Fibroblast of the conjunctiva (primary cell): ENCODE measurements at regions not wholly inside any gene's neighbourhood (a gene's known extent, or its start where the extent isn't known, plus 50 kb on each side); places are given as distances from the start of the nearest gene placed in this dataset.

Experiments
- DNase-seq: peaks from one replicate; pipeline ENCODE4 v3.0.0-alpha.2; 2010; ENCODE audit warnings: low read depth

DNA sequence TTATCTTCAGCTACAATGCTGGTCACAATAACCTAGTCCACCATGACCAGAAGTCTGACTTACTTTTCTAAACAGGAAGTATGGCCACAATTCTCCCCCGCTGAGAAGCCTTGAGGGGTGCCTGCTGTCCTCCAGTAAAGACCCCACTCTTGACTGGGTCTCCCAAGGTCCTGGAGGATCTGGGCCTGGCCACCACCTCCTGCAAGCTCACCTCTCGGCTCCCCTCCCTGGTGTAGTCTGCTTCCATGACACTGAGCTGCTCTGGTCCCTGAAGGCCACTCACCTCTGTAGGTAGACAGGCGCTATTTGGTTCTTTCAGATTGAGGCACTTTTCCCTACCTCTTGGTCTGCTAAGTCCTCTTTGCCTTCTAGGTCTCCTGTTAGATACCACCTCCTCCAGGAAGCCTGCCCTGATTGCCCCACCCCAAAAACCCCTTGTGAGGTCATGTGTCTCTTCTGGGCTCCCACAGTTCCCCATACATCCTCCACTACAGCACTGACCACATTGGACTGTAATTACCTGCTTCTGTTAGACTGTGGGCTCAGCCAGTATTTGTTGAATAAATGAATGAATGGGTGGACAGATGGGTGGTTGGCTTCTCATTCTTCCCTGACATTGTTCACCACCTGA is 62.6 kb upstream of the IER5L start:
- no peak for DNase-seq

DNA sequence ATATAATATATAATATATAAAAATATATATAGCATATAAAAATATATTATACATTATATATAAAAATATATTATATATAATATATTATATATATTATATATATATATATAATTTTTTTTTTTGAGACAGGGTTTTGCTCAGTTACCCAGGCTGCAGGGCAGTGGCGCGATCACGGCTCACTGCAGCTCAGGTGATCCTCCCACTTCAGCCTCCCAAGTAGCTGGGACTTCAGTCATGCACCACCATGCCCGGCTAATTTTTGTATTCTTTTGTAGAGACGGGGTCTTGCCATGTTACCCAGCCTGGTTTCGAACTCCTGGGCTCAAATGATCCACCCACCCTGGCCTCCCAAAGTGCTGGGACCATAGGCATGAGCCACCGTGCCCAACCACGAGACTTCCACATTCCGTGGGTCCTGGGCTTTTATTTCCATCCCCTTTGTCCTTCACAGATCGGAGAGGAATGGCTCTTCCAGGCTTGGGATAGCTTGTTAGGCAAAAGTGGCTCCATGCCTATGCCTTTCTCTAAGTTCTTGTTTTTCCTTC is 62.0 kb upstream of the IER5L start:
- no peak for DNase-seq

DNA sequence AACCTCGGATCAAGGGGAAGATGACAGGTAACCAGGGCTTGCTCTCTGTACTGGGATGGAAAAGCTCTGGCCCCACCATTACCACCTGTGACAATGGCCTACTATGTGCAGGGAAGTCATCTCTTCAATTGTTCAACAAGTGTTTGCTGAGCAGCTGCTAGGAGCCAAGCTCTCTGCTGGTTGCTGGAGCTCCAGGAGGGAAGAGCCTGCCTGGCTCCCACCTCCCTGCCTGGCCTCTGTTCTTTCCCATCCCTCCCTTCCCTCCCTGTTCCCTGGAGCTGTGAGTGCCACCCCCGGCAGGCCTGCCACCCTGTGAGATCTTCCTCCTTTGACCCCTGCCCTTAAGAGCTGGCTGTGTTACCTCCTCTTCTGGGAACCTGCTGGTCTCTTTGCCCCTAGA is 59.7 kb upstream of the IER5L start:
- no peak for DNase-seq

DNA sequence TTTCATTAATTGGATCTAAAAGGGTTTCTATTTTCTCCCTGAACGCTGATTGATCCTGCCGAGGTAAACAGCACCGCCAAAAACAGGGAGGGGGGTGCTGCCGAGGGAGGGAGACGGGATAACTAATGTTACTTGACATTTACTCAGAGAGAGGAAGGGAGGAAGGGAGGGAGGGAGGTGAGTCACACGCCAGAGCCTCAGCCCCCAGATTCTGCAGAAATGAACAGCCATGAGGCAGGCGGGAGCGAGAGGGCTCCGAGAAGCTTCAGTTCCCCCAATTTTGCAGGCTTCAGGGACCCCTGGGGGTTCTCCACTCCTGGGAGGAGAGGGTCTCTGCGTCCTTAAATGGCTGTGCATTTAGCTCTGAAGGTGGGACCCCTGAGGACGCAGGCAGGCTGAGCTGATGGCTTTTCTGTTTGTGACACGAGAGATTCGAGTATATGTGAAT is 59.1 kb upstream of the IER5L start:
- DNase-seq, result peak; percentile 40

DNA sequence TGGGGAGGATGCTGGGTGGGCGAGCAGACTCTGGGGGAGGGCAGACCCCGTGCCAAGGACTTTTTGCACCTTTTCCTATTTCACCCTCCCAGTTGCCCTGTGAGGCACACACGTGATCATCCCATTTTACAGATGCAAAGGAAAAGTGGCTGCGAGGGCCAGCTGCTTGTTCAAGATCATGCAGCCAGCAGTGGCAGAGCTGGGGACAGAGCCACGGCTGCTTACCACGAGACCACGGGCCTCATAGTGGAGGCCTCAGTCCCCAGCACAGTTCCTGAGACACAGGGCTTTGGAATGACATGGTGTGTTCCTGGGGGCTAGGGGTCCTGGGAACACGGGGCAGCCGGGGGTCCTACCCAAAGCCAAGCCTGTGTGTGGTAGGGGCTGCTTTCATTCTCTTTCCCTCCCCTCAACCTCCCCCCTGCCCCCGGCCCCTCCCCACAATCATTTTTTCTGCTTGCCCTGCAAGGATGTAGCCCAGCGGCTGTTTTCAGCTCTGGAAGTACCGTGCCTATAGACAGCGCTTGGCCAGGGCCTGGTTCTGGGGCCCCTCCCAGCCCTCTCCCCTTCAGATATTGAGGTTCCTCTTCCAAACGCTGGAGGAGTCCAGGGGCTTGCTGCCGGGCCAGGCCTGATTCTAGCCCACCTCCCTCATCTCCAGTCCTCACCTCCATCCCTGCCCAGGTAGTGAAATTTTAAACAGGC is 58.5 kb upstream of the IER5L start:
- no peak for DNase-seq

DNA sequence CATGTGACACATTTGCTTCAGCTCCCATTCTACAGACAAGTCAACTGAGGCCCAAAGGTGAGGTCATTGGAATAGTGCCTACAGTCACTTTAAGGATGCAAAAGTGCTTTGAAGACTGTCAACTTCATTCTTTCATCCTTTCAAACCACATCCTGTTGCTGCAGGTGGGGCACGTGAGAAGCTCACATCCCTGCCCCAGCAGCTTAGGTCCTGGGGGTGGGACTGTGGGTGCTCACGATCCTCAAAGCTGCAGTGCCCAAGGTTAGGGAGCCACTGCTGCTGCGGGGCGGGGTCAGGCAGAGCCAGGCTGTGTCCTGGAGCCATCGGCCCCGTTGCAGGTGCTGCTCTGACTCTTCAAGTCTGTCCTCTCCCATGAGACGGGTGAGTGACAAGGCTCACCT is 57.9 kb upstream of the IER5L start:
- DNase-seq, result no peak

DNA sequence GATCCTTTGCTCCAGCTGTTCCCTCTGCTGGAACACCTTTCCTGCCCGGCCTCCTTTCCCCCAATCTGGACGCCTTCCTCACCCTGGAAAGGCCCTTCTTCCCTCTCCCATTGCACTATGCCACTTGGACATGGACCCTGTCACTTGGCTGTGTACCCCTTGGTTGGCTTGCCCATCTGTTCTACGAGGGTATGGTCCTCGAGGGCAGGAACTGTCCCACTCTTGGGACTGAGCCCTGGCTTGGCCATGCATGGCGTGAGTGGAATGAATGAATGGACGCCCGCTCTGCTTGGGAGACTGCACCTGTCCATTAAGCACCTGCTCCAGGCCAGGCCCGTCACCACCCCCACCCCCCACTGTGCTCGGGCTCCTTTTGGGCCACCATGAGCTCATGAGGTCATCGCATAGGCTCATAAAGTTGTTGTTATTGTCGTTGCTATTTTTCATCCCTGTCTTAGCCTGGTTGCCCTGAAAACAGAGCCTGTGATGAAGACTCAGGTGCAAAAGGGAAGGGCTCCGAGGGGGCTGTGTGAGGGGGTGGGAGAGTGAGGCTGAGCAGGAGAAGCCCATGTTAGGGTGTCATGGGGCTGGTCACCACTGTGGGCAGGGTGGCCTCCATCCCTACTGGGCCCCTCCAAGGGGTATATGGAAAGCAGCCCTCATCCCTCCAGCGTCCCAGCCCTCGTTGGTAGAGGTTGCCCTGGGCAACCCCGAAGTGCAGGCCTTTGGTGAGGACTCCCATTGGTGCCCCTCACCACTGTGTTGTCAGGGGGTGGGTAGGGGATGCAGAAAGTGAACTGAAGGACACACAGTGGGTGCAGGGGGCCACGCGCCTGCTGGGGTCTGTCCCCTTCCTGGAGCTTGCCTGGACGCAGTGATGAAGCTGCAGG is 57.2 kb upstream of the IER5L start:
- DNase-seq, result no peak

DNA sequence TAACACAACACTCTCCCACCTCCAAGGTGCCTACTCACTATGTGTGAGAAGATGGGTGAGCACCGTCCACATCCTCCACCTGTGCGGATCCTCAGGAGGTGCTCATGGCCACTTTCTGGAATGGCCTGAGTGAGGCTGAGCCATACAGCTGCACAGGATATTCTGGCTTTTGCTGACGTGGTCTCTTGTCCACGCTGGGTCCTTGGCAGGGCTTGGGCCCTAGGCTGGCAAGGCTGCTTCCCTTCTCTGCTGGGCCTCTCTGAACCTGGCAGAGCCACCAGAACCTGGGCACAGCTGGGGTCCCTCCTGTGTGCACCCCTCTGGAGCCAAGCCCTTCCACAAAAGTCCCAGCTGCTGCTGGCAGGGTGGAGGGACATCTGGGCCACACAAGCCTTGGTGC is 56.4 kb upstream of the IER5L start:
- no peak for DNase-seq

DNA sequence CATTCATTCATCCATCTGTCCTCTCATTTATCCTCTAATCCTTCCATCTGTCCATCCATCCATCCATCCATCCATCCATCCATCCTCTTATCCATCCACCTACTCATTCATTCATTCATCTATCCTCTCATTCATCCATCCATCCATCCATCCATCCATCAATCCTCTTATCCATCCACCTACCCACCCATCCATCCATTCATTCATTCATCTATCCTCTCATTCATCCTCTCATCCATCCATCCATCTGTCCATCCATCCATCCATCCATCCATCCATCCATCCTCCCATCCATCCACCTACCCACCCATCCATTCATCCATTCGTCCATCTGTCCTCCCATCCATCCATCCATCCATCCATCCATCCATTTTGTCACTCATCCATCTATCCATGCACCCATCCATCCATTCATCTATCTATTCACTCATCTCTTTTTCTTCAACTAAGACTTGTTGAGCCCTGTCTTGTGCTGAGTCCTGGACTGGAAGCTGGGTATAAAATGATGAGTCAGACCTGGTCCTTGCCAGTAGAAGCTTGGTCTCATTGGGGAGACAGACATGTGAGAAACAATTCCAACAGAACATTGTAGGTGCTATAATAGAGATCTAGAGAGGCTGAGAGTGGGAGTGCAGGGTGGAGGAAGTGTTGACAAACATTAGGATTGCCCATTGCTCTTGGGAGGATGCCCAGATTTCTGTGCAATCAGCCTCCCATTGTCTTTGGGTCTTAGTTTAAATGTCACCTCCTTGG is 55.0 kb upstream of the IER5L start:
- no peak for DNase-seq

DNA sequence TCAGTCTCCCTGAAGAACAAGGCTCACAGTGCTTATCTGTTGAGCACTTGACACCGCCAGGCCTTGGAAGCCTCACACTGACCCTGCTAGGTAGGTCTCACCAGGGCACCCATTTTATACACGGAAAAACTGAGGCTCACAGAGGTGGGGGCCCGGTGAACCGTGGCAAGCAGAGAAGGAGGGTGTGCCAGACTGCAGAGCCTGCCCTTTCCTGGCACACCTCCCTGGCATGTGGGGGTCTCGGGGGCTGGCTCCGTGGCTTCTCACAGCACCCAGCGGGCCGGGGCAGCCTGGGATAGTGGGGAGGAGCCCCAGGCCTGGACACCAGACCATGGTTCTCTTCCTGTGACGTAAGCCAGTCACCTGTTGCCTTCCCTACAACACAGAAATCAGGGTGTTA is 53.7 kb upstream of the IER5L start:
- DNase-seq, result no peak

DNA sequence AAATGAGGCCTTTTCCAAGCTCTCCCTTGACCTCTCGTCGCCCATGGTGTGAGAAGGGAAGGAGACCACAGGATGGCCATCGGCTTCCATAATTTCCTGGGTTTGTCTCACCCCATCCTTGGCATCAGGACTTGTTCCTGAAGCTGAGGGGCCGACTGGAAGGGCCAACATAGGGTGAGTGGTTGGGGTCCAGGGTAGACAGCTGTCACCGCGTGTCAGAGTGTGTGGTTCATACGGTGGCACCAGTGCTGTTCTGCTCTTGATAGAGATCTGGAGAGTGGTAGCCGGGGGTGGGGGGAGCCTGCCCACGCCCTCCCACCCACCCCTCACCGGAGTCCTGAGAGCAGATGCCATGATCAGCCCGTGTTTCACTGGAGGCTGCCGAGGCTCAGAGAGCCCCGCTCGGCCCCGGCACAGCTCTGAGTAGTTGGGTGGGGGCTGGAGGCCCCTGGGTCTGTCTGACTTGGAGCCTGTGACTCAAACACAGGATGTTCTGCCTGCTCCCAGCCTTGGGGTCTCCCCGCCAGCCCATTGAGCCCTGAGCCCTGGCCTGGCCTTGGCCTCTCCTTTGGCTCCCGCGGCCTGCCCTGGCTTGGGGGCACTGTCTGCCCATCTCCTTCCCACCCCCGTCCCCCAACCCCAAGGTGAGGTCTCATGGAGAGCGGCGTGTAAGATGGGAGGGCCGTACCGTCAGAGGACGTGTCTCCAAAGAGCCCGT is 53.1 kb upstream of the IER5L start:
- no peak for DNase-seq

DNA sequence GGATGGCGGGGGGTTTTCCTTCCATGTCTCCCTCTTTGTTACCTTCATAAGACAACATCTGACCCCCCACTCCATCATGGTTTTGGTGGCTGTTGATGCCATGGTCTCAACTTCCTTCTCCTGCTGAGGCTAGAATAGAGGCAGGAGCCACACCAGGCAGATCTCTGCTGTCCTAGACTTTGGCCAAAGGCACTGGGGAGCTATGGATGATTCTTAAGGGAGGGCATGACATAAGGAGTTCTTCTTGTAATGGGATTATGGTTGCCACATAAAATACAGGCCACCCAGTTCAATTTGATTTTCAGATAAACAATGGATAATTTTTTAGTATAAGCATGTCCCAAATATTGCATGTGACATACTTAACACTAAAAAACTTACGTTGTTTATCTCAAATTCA is 52.2 kb upstream of the IER5L start:
- no peak for DNase-seq
